Aorta (tissue), 5 donors: ENCODE measurements at regions not wholly inside any gene's neighbourhood (a gene's known extent, or its start where the extent isn't known, plus 50 kb on each side); places are given as distances from the start of the nearest gene placed in this dataset.

Source experiments
- ATAC-seq: fragments of 200-7000 bp; cut with Tn5 transposase; one replicate; pipeline ENCODE4 v1.9.1; 2022; ENCODE audit warnings: moderate library complexity; ENCODE audit not compliant: low FRiP score
- DNase-seq, 2 donors: peaks; one replicate each; pipeline ENCODE4 v3.0.0-alpha.2; 2020
- H3K27ac ChIP-seq, 2 donors: one replicate each; pipeline ENCODE4 v1.5.1; 2013; ENCODE audit warnings: low read length in 2 of 2, mild to moderate bottlenecking in 2 of 2, moderate library complexity in 2 of 2, control low read depth in 1 of 2, inconsistent platforms in 1 of 2, low read depth in 1 of 2
- H3K27me3 ChIP-seq, 2 donors: one replicate each; pipeline ENCODE4 v1.6.1; 2013; ENCODE audit warnings: control low read depth in 1 of 2, low read length in 1 of 2, mild to moderate bottlenecking in 1 of 2, moderate library complexity in 1 of 2; ENCODE audit not compliant: insufficient read depth in 2 of 2, control insufficient read depth in 1 of 2
- H3K36me3 ChIP-seq, 2 donors: one replicate each; pipeline ENCODE4 v1.6.1; 2013; ENCODE audit warnings: control low read depth in 1 of 2, low read length in 1 of 2, mild to moderate bottlenecking in 1 of 2; ENCODE audit not compliant: insufficient read depth in 2 of 2, control insufficient read depth in 1 of 2
- H3K4me1 ChIP-seq, 2 donors: one replicate each; pipeline ENCODE4 v1.6.1; 2013; ENCODE audit warnings: low read length in 2 of 2, control low read depth in 1 of 2, mild to moderate bottlenecking in 1 of 2, moderate library complexity in 1 of 2; ENCODE audit not compliant: insufficient read depth in 2 of 2, control insufficient read depth in 1 of 2
- H3K4me3 ChIP-seq, 2 donors: one replicate each; pipeline ENCODE4 v1.5.1; 2013; ENCODE audit warnings: low read length in 2 of 2, control low read depth in 1 of 2, mild to moderate bottlenecking in 1 of 2
- H3K9me3 ChIP-seq: one replicate; pipeline ENCODE4 v1.6.1; 2013; ENCODE audit warnings: mild to moderate bottlenecking, low read length; ENCODE audit not compliant: control insufficient read depth
- WGBS, 2 donors: extraction: QIAGEN DNeasy Blood & Tissue Kit; methylation state at CpG; one replicate each; pipeline ENCODE4 v1.1.7; 2013; 5-methylcytosine and 5-hydroxymethylcytosine counted together
- intact Hi-C, 2 donors: fragments of 100-400 bp; cut with DNase I; formaldehyde crosslinking; loops; one replicate each; pipeline versions ENCODE4 v1.14.2 to v1.15.0; 2022
- donor health status: healthy with polysubstance abuse.
- donor health status: Bipolar disorder and iron deficiency.
- donor health status: DM: no; HTN: no; CAD: no.
- donor health status: DM: no; HTN: no; CAD: no.
- donor health status: DM: yes; HTN: yes; CAD: no.

DNA sequence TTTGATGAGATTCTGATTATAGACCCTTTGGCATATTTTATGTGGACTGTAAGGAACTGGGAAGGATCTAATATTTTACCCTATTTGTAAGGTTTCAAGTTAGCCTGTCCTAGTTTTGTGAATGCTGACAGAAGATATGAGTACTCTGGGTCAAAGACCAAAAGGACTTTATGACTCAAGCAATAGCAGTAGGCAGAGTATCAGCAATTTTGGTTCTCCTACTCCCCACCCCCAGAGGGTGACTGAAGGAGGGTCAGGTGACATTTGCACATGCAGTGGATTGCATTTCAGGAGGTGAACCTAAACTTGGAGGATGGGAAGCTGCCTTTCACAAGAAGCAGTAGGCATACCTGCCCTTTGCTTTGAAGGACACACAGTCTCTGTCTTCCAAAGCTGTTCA is 84.0 kb upstream of the KLF6 start:
- no peak for ATAC-seq
- DNase-seq, result no peak
- Histone ChIP-seq H3K9me3 (no peaks in the 10 kb centered on the region), H3K4me3 (no peak overlapping the region), H3K36me3 (no peaks in the 10 kb centered on the region), H3K27me3 (peaks cover 0 to 1% of the 10 kb centered on the region in 2 donors), H3K27ac (no peak overlapping the region), H3K4me1 (no peaks in the 10 kb centered on the region)
- intact Hi-C loops, result no loop called here

- intact Hi-C loops, result no loop called here
- H3K9me3 ChIP-seq, result no peaks in the 10 kb centered on the region
- no peaks in the 10 kb centered on the region for H3K36me3 ChIP-seq
- H3K4me1 ChIP-seq, result no peaks in the 10 kb centered on the region
- peaks cover 0 to 1% of the 10 kb centered on the region in 2 donors for H3K27me3 ChIP-seq
- no peak overlapping the region for H3K27ac ChIP-seq
- ATAC-seq, result no peak
- H3K4me3 ChIP-seq, result no peak overlapping the region
- WGBS, 2 donors, result 92 to 96% methylated on average over 6 of the region's 6 CpGs
- no peak for DNase-seq
Measured at GRCh38 chr10:3868271-3868664, 83.3 kb upstream of the KLF6 start.

GRCh38 chr10:3867454-3868270 is 82.7 kb upstream of the KLF6 start:
- no peaks in the 10 kb centered on the region for H3K4me1 ChIP-seq
- DNase-seq (no peak), ATAC-seq (no peak)
- H3K36me3 ChIP-seq, result no peaks in the 10 kb centered on the region
- no peak overlapping the region for H3K27ac ChIP-seq
- H3K4me3 ChIP-seq, result no peak overlapping the region
- H3K27me3 ChIP-seq, result peaks cover 0 to 1% of the 10 kb centered on the region in 2 donors
- intact Hi-C loops, result no loop called here
- no peaks in the 10 kb centered on the region for H3K9me3 ChIP-seq
- 65 to 72% methylated on average over 3 of the region's 3 CpGs for WGBS, 2 donors

DNA sequence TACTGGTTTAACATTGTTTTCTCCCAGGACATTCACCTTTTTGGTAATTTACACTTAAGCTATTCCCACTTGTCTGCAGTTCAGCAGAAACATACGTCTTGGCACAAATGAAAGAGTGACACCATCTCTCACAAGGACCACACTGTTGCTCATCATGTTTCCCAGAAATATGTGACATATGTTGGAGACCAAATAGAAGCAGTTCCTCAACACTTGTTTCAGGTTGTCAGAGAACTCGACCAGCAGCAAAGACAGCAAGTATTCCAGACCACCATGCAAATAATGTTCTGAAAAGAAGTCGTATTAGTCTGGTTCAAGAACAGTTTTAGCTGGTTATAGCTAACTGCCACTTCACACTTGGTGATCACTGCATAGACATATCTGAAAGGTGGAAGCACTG is 81.3 kb upstream of the KLF6 start:
- Histone ChIP-seq H3K9me3 (no peaks in the 10 kb centered on the region), H3K36me3 (no peaks in the 10 kb centered on the region), H3K4me1 (no peaks in the 10 kb centered on the region), H3K4me3 (no peak overlapping the region), H3K27ac (no peak overlapping the region), H3K27me3 (no peaks in the 10 kb centered on the region)
- DNase-seq (no peak), ATAC-seq (no peak)
- 73 to 75% methylated on average over 3 of the region's 3 CpGs for WGBS, 2 donors
- intact Hi-C loops, result no loop called here

GRCh38 chr10:3865565-3865964 is 80.6 kb upstream of the KLF6 start:
- DNase-seq, result no peak
- H3K36me3 ChIP-seq, result no peaks in the 10 kb centered on the region
- intact Hi-C loops, result no loop called here

GRCh38 chr10:3861795-3862194 is 76.8 kb upstream of the KLF6 start:
- no peaks in the 10 kb centered on the region for H3K9me3 ChIP-seq
- DNase-seq (no peak), ATAC-seq (peak; percentile 62)
- H3K4me1 ChIP-seq, result peaks cover 0 to 4% of the 10 kb centered on the region in 2 donors
- intact Hi-C loops, result no loop called here
- H3K27ac ChIP-seq, result no peak overlapping the region
- WGBS, 2 donors, result 69 to 80% methylated on average over 15 of the region's 15 CpGs
- H3K36me3 ChIP-seq, result no peaks in the 10 kb centered on the region
- H3K4me3 ChIP-seq, result no peak overlapping the region
- H3K27me3 ChIP-seq, result no peaks in the 10 kb centered on the region

More at GRCh38 chr10:3865565-3865964, 80.6 kb upstream of the KLF6 start:
- peaks cover 0 to 4% of the 10 kb centered on the region in 2 donors for H3K4me1 ChIP-seq
- H3K9me3 ChIP-seq, result no peaks in the 10 kb centered on the region
- H3K27me3 ChIP-seq, result no peaks in the 10 kb centered on the region
- no peak overlapping the region for H3K27ac ChIP-seq
- no peak overlapping the region for H3K4me3 ChIP-seq
- no peak for ATAC-seq
- WGBS, 2 donors, result 86 to 92% methylated on average over 3 of the region's 3 CpGs

DNA sequence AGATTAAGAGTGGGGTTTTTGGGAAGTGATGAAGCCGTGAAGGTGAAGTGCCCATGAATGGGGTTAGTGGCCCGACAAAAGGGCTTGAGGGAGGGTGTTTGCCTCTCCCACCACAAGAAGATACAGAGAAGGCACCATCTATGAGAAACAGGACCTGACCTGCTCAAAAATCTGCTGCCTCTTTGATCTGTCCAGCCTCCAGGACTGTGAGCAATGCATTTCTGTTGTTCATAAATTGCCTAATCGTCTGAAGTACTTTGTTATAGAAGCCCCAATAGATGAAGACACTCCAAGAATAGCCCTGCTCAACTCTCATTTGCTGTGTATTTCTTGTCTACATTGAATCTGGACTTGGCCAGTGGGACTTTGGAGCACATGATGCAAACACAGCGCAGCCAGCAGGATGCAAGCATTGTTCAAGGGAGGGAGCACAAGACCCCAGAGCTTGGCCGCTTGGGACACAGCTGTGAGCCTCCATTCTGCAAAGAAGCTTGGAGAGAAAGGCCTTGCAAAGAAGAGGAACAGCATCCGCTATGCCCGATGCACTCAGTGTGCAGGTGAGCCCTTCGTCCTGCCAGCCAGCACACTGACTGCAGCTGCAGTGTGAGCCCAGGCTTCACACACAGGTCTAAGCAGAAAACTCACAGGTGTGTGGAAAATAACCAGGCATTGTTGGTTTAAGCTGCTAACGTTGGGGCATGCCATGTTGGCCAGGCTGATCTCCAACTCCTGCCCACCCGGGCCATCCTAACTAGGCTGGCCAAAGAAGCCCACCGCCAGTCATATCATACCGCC is 73.2 kb upstream of the KLF6 start:
- no peak for ATAC-seq
- Histone ChIP-seq H3K27me3 (no peaks in the 10 kb centered on the region), H3K9me3 (no peaks in the 10 kb centered on the region), H3K4me1 (peaks cover 2 to 4% of the 10 kb centered on the region in 2 donors), H3K36me3 (no peaks in the 10 kb centered on the region), H3K27ac (no peak overlapping the region), H3K4me3 (no peak overlapping the region)
- 90 to 92% methylated on average over 12 of the region's 12 CpGs for WGBS, 2 donors
- intact Hi-C loops, result no loop called here
- no peak for DNase-seq

- H3K36me3 ChIP-seq, result no peaks in the 10 kb centered on the region
- no peaks in the 10 kb centered on the region for H3K9me3 ChIP-seq
- peaks cover 4 to 5% of the 10 kb centered on the region in 2 donors for H3K4me1 ChIP-seq
- WGBS, 2 donors, result 89 to 96% methylated on average over 8 of the region's 8 CpGs
- ATAC-seq (no peak), DNase-seq (no peak)
- intact Hi-C loops, result no loop called here
- no peak overlapping the region for H3K4me3 ChIP-seq
- H3K27ac ChIP-seq, result no peak overlapping the region
- H3K27me3 ChIP-seq, result no peaks in the 10 kb centered on the region
Measured at GRCh38 chr10:3857318-3857717, 72.3 kb upstream of the KLF6 start.

- no peak overlapping the region for H3K4me3 ChIP-seq
- 96 to 97% methylated on average over 7 of the region's 7 CpGs for WGBS, 2 donors
- peaks cover 4 to 5% of the 10 kb centered on the region in 2 donors for H3K4me1 ChIP-seq
- ATAC-seq (no peak), DNase-seq (no peak)
- H3K9me3 ChIP-seq, result no peaks in the 10 kb centered on the region
- H3K36me3 ChIP-seq, result no peaks in the 10 kb centered on the region
- H3K27me3 ChIP-seq, result no peaks in the 10 kb centered on the region
- intact Hi-C loops, result no loop called here
- no peak overlapping the region for H3K27ac ChIP-seq
Measured at GRCh38 chr10:3856593-3856992, 71.6 kb upstream of the KLF6 start.
